HepG2 (cell line): ENCODE measurements at regions not wholly inside any gene's neighbourhood (a gene's known extent, or its start where the extent isn't known, plus 50 kb on each side); places are given as distances from the start of the nearest gene placed in this dataset.

Experiments
- CAMTA2 ChIP-seq: sonication (generic); formaldehyde crosslinking; IDR thresholded peaks from 2 replicates; pipeline ENCODE4 v1.4.0; 2020; ENCODE audit warnings: mild to moderate bottlenecking, missing genetic modification reagents, borderline replicate concordance
- FOXK2 ChIP-seq: fragments of 450-650 bp; IDR thresholded peaks from 2 replicates; pipeline ENCODE4 v1.6.1; 2016
- FOXO1 ChIP-seq: sonication (generic); formaldehyde crosslinking; IDR thresholded peaks from 2 replicates; pipeline ENCODE4 v1.4.0; 2020; ENCODE audit warnings: missing genetic modification reagents
- NCOR1 ChIP-seq: fragments of 200-600 bp; sonication (generic); IDR thresholded peaks from 2 replicates; pipeline ENCODE4 v1.7.0; 2017; ENCODE audit warnings: antibody characterized with exemption, low read length, borderline replicate concordance
- ZBTB43 ChIP-seq: sonication (generic); formaldehyde crosslinking; conservative IDR thresholded peaks from 2 replicates; pipeline ENCODE4 v1.4.0; 2020; ENCODE audit warnings: missing genetic modification reagents
- ZNF790 ChIP-seq: sonication (generic); formaldehyde crosslinking; IDR thresholded peaks from 2 replicates; pipeline ENCODE4 v1.8.0; 2022; ENCODE audit warnings: missing genetic modification reagents, mild to moderate bottlenecking, borderline replicate concordance

- TF ChIP-seq CAMTA2 (no peak), NCOR1 (no peak), FOXK2 (no peak), ZNF790 (no peak), FOXO1 (CRISPR knock-in tag) (no peak), ZBTB43 (CRISPR knock-in tag) (no peak)
Measured at GRCh38 chr10:124150807-124151417, 57.5 kb upstream of the CHST15 start.
